ENCODE measurements at regions not wholly inside any gene's neighbourhood (a gene's known extent, or its start where the extent isn't known, plus 50 kb on each side); places are given as distances from the start of the nearest gene placed in this dataset.
"Not testable (repeated sequence)": the region's sequence is repeated elsewhere in the genome, so short reads cannot be mapped to it uniquely, and the experiment has no call there.

GRCh38 chr6:72457738-72458137, 164.1 kb upstream of the KCNQ5 start:
- Mint-ChIP-seq H3K36me3 (ENCODE audit: insufficient read depth) (no peaks in the 10 kb centered on the region), H3K4me1 (no peaks in the 10 kb centered on the region), H3K27me3 (peaks cover 43% of the 10 kb centered on the region), H3K27ac (ENCODE audit: low read depth) (no peak overlapping the region), H3K4me3 (no peak overlapping the region), H3K9me3 (no peaks in the 10 kb centered on the region)
- DNase-seq (ENCODE audit: low spot score in 2 of 2) (no peak), ATAC-seq (replicated peaks; ENCODE audit: extremely low read depth, poor library complexity, severe bottlenecking) (no peak)

GRCh38 chr6:72458521-72458920, 163.3 kb upstream of the KCNQ5 start:
- Mint-ChIP-seq H3K4me1 (no peaks in the 10 kb centered on the region), H3K4me3 (no peak overlapping the region), H3K9me3 (no peaks in the 10 kb centered on the region), H3K27me3 (peaks cover 43% of the 10 kb centered on the region), H3K27ac (ENCODE audit: low read depth) (no peak overlapping the region), H3K36me3 (ENCODE audit: insufficient read depth) (no peaks in the 10 kb centered on the region)
- no peak for ATAC-seq (replicated peaks; ENCODE audit: extremely low read depth, poor library complexity, severe bottlenecking)
- DNase-seq (ENCODE audit: low spot score in 2 of 2): no peak

GRCh38 chr6:72461144-72461543, 160.7 kb upstream of the KCNQ5 start:
- Mint-ChIP-seq H3K27ac (ENCODE audit: low read depth) (no peak overlapping the region), H3K4me3 (no peak overlapping the region)

GRCh38 chr6:72464246-72464645, 157.6 kb upstream of the KCNQ5 start:
- no peak for ATAC-seq (replicated peaks; ENCODE audit: extremely low read depth, poor library complexity, severe bottlenecking)
- Mint-ChIP-seq H3K9me3 (no peaks in the 10 kb centered on the region), H3K27me3 (peaks cover 62% of the 10 kb centered on the region), H3K36me3 (ENCODE audit: insufficient read depth) (no peaks in the 10 kb centered on the region), H3K4me3 (no peak overlapping the region), H3K4me1 (no peaks in the 10 kb centered on the region), H3K27ac (ENCODE audit: low read depth) (no peak overlapping the region)
- DNase-seq (ENCODE audit: low spot score in 2 of 2): no peak

More at GRCh38 chr6:72461144-72461543, 160.7 kb upstream of the KCNQ5 start:
- no peak for DNase-seq (ENCODE audit: low spot score in 2 of 2)
- H3K36me3 Mint-ChIP-seq (ENCODE audit: insufficient read depth): no peaks in the 10 kb centered on the region
- peaks cover 53% of the 10 kb centered on the region for H3K27me3 Mint-ChIP-seq
- H3K9me3 Mint-ChIP-seq: no peaks in the 10 kb centered on the region
- ATAC-seq (replicated peaks; ENCODE audit: extremely low read depth, poor library complexity, severe bottlenecking): no peak
- H3K4me1 Mint-ChIP-seq: no peaks in the 10 kb centered on the region

- H3K27ac Mint-ChIP-seq (ENCODE audit: low read depth): no peak overlapping the region
- peaks cover 62% of the 10 kb centered on the region for H3K27me3 Mint-ChIP-seq
- H3K36me3 Mint-ChIP-seq (ENCODE audit: insufficient read depth): no peaks in the 10 kb centered on the region
- H3K4me3 Mint-ChIP-seq: no peak overlapping the region
- no peaks in the 10 kb centered on the region for H3K4me1 Mint-ChIP-seq
- H3K9me3 Mint-ChIP-seq: no peaks in the 10 kb centered on the region
- DNase-seq (ENCODE audit: low spot score in 2 of 2) (no peak), ATAC-seq (replicated peaks; ENCODE audit: extremely low read depth, poor library complexity, severe bottlenecking) (no peak)
Observed at GRCh38 chr6:72464791-72465691, 156.8 kb upstream of the KCNQ5 start.

- Mint-ChIP-seq H3K27ac (ENCODE audit: low read depth) (no peak overlapping the region), H3K4me3 (no peak overlapping the region), H3K9me3 (no peaks in the 10 kb centered on the region), H3K36me3 (ENCODE audit: insufficient read depth) (no peaks in the 10 kb centered on the region), H3K27me3 (peaks cover 63% of the 10 kb centered on the region), H3K4me1 (no peaks in the 10 kb centered on the region)
- no peak for DNase-seq (ENCODE audit: low spot score in 2 of 2)
- no peak for ATAC-seq (replicated peaks; ENCODE audit: extremely low read depth, poor library complexity, severe bottlenecking)
Observed at GRCh38 chr6:72466471-72466870, 155.4 kb upstream of the KCNQ5 start.

- H3K36me3 Mint-ChIP-seq (ENCODE audit: insufficient read depth): no peaks in the 10 kb centered on the region
- H3K27me3 Mint-ChIP-seq: peaks cover 63% of the 10 kb centered on the region
- no peak for DNase-seq (ENCODE audit: low spot score in 2 of 2)
- H3K27ac Mint-ChIP-seq (ENCODE audit: low read depth): no peak overlapping the region
- no peaks in the 10 kb centered on the region for H3K9me3 Mint-ChIP-seq
- ATAC-seq (replicated peaks; ENCODE audit: extremely low read depth, poor library complexity, severe bottlenecking): no peak
- H3K4me1 Mint-ChIP-seq: no peaks in the 10 kb centered on the region
- no peak overlapping the region for H3K4me3 Mint-ChIP-seq
Observed at GRCh38 chr6:72466971-72467566, 154.8 kb upstream of the KCNQ5 start.

GRCh38 chr6:72469406-72469983, 152.4 kb upstream of the KCNQ5 start:
- H3K36me3 Mint-ChIP-seq (ENCODE audit: insufficient read depth); H3K4me3 Mint-ChIP-seq; H3K4me1 Mint-ChIP-seq; H3K27ac Mint-ChIP-seq (ENCODE audit: low read depth); H3K9me3 Mint-ChIP-seq; DNase-seq (ENCODE audit: low spot score in 2 of 2); ATAC-seq (replicated peaks; ENCODE audit: extremely low read depth, poor library complexity, severe bottlenecking): not testable (repeated sequence)
- peaks cover 39% of the 10 kb centered on the region for H3K27me3 Mint-ChIP-seq

- no peak overlapping the region for H3K4me3 Mint-ChIP-seq
- peaks cover 21% of the 10 kb centered on the region for H3K27me3 Mint-ChIP-seq
- no peak for ATAC-seq (replicated peaks; ENCODE audit: extremely low read depth, poor library complexity, severe bottlenecking)
- no peaks in the 10 kb centered on the region for H3K36me3 Mint-ChIP-seq (ENCODE audit: insufficient read depth)
- no peak for DNase-seq (ENCODE audit: low spot score in 2 of 2)
- H3K4me1 Mint-ChIP-seq: no peaks in the 10 kb centered on the region
- no peaks in the 10 kb centered on the region for H3K9me3 Mint-ChIP-seq
- no peak overlapping the region for H3K27ac Mint-ChIP-seq (ENCODE audit: low read depth)
Observed at GRCh38 chr6:72476051-72476450, 145.8 kb upstream of the KCNQ5 start.

GRCh38 chr6:72476646-72477045, 145.2 kb upstream of the KCNQ5 start:
- Mint-ChIP-seq H3K9me3 (no peaks in the 10 kb centered on the region), H3K27ac (ENCODE audit: low read depth) (no peak overlapping the region), H3K36me3 (ENCODE audit: insufficient read depth) (no peaks in the 10 kb centered on the region), H3K4me3 (no peak overlapping the region), H3K4me1 (no peaks in the 10 kb centered on the region), H3K27me3 (peaks cover 15% of the 10 kb centered on the region)
- ATAC-seq (replicated peaks; ENCODE audit: extremely low read depth, poor library complexity, severe bottlenecking) (no peak), DNase-seq (ENCODE audit: low spot score in 2 of 2) (no peak)

- Mint-ChIP-seq H3K27me3 (peaks cover 23% of the 10 kb centered on the region), H3K36me3 (ENCODE audit: insufficient read depth) (no peaks in the 10 kb centered on the region), H3K4me3 (no peak overlapping the region), H3K9me3 (no peaks in the 10 kb centered on the region), H3K4me1 (no peaks in the 10 kb centered on the region), H3K27ac (ENCODE audit: low read depth) (no peak overlapping the region)
- ATAC-seq (replicated peaks; ENCODE audit: extremely low read depth, poor library complexity, severe bottlenecking): no peak
- no peak for DNase-seq (ENCODE audit: low spot score in 2 of 2)
Observed at GRCh38 chr6:72495441-72495840, 126.4 kb upstream of the KCNQ5 start.

- ATAC-seq (replicated peaks; ENCODE audit: extremely low read depth, poor library complexity, severe bottlenecking) (no peak), DNase-seq (ENCODE audit: low spot score in 2 of 2) (no peak)
- H3K4me3 Mint-ChIP-seq: no peak overlapping the region
- H3K4me1 Mint-ChIP-seq: no peaks in the 10 kb centered on the region
- H3K27me3 Mint-ChIP-seq: peaks cover 23% of the 10 kb centered on the region
- H3K9me3 Mint-ChIP-seq: no peaks in the 10 kb centered on the region
- no peaks in the 10 kb centered on the region for H3K36me3 Mint-ChIP-seq (ENCODE audit: insufficient read depth)
- H3K27ac Mint-ChIP-seq (ENCODE audit: low read depth): no peak overlapping the region
Observed at GRCh38 chr6:72497186-72497585, 124.7 kb upstream of the KCNQ5 start.

- Mint-ChIP-seq H3K27ac (ENCODE audit: low read depth) (no peak overlapping the region), H3K36me3 (ENCODE audit: insufficient read depth) (no peaks in the 10 kb centered on the region), H3K4me3 (no peak overlapping the region), H3K27me3 (peaks cover 33% of the 10 kb centered on the region), H3K9me3 (no peaks in the 10 kb centered on the region), H3K4me1 (no peaks in the 10 kb centered on the region)
- DNase-seq (ENCODE audit: low spot score in 2 of 2) (no peak), ATAC-seq (replicated peaks; ENCODE audit: extremely low read depth, poor library complexity, severe bottlenecking) (no peak)
Observed at GRCh38 chr6:72500669-72501068, 121.2 kb upstream of the KCNQ5 start.
